Skeletal muscle cell (primary cell): ENCODE measurements at regions not wholly inside any gene's neighbourhood (a gene's known extent, or its start where the extent isn't known, plus 50 kb on each side); places are given as distances from the start of the nearest gene placed in this dataset.

Experiments used
- DNase-seq: peaks from one replicate; pipeline ENCODE4 v3.0.0-alpha.2; 2010; ENCODE audit warnings: low read depth
- H3K4me3 ChIP-seq: 2 replicates; pipeline ENCODE4 v1.5.1; 2011; ENCODE audit warnings: low read depth, mild to moderate bottlenecking, control low read depth, low read length, moderate library complexity

DNA sequence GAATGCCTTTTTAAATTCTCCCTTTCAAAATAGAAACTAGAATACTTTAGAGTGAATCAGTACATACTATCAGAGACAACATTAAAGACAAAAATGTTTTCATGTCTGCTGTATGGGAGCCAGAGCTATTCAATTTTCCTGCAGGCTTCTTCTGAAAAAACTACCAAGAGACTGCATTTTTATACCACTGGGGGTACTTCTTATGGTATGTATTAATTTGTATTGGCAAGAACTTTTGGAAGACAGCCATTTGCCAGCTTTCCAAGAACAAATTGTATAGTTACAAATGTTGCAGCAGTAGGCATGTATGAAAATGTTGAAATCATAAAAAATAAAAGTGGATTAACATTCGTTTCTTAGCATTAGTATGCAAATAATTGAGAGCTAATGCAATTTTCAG is 1010.0 kb upstream of the CADM2 start:
- peak; percentile 17 for DNase-seq
- H3K4me3 ChIP-seq: no peak overlapping the region

DNA sequence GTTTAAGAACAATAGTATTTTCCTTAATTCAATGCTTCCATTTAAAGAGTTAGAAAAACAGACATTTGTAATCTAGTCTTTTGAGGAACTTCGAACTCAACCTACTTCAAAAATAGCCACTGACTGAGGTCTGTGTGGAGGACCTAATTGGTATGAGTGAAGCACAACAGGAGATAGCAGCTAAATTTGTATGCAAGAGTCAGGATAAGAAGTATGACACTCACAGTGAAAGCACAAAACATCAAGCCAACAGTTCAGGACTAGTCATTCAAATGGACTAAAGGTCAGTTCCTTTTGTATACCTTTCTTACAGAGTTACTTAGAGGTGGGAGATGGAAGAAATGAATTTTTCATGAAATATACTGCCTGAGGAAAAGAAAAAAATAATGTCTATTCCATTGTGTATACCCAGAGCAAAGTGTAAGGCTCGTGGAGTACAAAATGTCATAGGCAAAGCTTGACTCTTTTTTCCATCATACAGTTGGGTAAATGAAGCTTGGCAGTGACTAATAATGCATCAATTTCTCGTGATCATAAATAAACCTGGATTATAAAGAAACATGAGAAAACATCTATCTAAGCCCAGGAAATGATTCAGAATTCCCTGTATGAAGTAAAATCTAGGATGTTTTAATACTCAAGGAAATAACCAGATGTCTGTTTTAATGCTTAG is 1005.2 kb upstream of the CADM2 start:
- peak; percentile 11 for DNase-seq
- no peak overlapping the region for H3K4me3 ChIP-seq

GRCh38 chr3:83956431-83956830 is 1002.4 kb upstream of the CADM2 start:
- peak; percentile 6 for DNase-seq
- no peak overlapping the region for H3K4me3 ChIP-seq

DNA sequence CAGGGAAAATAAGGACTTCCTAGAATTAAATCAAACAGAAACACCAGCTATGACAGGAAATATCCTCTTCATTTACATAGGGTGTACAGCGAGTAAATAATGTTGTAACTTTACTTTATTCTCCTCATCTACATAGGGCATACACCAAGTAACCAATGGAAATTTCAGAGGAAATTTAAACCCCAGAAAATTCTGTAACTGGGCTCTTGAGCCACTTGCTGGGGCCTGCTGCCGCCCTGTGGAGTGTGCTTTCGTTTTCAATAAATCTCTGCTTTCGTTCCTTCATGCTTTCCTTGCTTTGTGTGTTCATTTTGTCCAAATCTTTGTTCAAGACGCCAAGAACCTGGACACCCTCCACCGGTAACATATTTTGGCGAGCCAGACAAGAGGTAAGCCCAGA is 990.4 kb upstream of the CADM2 start:
- no peak overlapping the region for H3K4me3 ChIP-seq
- no peak for DNase-seq

- no peak for DNase-seq
- H3K4me3 ChIP-seq: no peak overlapping the region
These were observed 987.1 kb upstream of the CADM2 start for GRCh38 chr3:83971666-83972065.

DNA sequence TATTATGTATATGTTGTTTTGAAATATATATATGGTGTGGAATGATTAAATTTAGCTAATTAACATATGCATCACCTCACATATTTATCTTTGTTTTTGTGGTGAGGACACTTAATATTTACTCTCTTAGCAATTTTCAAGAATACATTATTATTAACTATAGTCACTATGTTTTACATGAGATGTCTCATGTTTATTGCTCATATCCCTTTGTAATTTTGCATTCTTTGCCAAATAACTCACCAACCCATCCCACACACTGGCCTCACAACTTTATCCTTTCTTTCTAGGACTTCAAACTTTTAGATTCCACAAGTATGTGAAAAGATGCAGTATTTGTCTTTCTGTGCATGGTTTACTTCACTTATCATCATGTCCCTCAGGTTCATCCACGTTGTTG is 950.2 kb upstream of the CADM2 start:
- DNase-seq: no peak
- no peak overlapping the region for H3K4me3 ChIP-seq

GRCh38 chr3:84023842-84024241 is 934.9 kb upstream of the CADM2 start:
- no peak overlapping the region for H3K4me3 ChIP-seq
- no peak for DNase-seq

DNA sequence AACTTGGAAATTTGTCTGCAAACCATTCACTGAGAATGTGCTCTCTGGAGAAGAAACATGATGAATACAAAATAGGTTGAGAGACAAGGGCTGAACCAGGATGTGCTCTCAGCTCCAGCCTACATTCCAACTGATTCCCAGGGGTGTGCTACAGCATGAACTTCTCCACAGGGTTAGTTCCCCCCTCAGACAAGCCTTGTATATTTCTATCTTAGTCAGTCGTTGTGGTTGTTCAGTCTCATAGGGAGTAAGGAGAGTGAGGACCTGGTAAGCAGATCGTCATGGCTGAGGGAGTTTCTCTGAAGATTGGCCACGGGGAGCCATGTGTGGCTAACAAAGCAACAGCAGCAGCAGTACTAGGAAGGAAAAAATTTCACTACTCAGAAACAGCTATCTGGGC is 919.7 kb upstream of the CADM2 start:
- peak; percentile 83 for DNase-seq
- H3K4me3 ChIP-seq: no peak overlapping the region

DNA sequence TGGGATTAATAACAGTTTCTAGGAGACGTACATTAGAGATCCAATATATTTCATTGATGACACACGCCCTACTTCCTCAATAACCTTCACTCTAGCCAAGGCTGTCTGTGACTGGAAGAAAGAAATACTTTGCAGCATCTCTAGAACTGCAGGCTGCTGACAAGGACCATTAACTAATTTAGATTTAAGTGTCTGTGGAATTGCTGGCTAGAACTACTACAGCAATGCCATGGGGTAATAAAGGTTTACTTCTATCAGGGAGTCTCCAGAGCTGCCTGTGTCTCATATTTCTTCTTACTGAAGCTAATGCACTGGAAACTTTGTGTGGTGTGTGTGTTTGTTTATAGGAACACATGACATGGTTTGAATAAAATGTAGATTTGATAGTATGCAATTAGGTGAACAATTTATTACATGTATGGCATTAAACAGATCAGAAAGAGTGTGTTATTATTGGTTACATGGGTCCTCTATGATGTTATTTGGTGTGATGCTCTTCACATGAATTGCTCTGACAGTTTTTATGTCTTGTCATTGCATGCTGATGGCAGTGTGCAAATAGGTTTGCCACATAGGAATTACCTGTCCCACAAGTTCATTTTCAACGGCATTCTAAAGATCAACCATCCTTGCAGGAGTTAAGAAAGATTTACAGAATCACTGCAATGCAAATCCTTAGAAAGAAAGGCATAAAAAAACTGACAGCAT is 916.2 kb upstream of the CADM2 start:
- no peak for DNase-seq
- H3K4me3 ChIP-seq: no peak overlapping the region

DNA sequence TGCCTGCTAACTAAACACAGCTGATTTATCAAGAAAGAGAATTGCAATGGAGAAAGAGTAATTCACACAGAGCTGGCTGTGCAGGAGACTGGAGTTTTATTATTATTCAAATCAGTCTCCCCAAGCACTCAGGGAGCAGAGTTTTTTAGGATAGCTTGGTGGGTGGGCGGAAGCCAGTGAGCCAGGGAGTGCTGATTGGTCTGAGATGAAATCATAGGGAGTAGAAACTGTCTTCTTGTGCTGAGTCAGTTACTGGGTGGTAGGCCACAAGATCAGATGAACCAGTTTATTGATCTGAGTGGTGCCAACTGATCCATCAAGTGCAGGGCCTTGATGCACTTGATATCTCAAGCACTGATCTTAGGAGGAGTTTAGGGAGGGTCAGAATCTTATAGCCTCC is 891.9 kb upstream of the CADM2 start:
- H3K4me3 ChIP-seq: no peak overlapping the region
- no peak for DNase-seq

DNA sequence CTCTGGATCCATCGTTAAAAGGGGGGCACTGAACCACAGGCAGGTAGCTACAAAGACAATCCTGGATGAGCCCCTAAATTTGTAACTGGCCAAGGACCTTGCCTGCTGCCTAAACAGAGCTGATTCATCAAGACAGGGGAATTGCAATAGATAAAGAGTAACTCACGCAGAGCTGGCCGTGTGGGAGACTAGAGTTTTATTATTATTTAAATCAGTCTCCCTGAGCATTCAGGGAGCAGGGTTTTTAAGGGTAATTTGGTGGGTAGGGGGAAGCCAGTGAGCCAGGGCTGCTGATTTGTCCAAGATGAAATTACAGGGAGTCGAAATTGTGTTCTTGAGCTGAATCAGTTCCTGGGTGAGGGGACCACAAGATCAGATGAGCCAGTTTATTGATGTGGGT is 885.1 kb upstream of the CADM2 start:
- H3K4me3 ChIP-seq: no peak overlapping the region
- no peak for DNase-seq

GRCh38 chr3:84074767-84075166 is 884.0 kb upstream of the CADM2 start:
- no peak for DNase-seq
- H3K4me3 ChIP-seq: no peak overlapping the region

GRCh38 chr3:84077479-84077878 is 881.3 kb upstream of the CADM2 start:
- no peak for DNase-seq
- H3K4me3 ChIP-seq: no peak overlapping the region

- no peak for DNase-seq
- no peak overlapping the region for H3K4me3 ChIP-seq
These were observed 876.1 kb upstream of the CADM2 start for GRCh38 chr3:84082726-84083125.

DNA sequence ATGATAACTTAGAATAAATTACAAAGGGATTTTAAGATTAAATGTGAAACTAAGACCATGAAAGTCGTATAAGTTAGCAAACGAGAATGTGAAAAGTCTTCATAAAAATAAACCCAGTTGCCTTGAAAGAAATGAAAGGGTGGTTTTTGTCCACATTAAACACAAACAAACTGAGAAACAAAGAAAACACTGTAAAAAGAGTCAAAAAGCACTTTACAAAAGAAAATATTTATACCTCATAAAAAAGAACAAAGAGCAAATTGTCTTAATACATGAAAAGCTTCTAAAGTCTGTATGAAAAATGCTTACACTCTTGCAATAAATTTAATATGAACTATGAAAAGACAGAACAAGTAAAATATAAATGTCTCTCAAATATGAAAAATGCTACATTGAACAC is 865.9 kb upstream of the CADM2 start:
- no peak for DNase-seq
- H3K4me3 ChIP-seq: no peak overlapping the region

DNA sequence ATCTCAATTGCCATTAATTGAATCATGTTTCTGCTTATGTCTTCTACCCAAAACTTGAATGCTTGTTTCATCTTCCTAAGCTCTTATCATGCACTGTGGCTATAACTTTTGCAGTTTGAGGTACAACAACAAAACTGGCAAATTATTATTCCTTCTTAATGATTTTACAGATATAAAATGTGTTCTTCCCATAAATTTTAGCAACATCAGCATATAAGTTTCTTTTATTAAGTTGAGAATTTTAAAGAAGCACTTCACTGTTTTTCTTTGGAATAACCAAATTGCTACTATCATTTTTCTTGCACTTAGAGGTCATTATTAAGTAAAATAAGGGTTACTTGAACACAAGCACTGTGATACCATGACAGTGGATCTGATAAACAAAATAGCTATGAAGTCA is 862.6 kb upstream of the CADM2 start:
- H3K4me3 ChIP-seq: no peak overlapping the region
- DNase-seq: no peak

DNA sequence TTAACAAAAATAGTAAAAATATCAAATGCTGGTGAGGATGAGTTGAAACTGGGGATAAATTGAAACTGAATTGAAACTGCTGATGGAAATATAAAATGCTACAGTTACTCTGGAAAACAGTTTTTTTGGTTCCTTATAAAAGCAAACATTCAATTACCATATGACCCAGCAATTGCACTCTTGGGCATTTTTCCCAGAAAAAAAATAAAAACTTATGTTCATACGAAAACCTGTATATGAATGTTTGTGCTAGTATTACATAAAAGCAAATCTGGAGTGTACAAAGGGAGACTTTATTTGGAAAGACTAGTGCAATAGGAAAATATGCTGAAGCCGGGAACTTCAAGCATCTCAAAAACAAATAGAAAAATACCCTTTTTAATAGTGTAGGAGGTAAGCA is 857.9 kb upstream of the CADM2 start:
- no peak for DNase-seq
- no peak overlapping the region for H3K4me3 ChIP-seq

DNA sequence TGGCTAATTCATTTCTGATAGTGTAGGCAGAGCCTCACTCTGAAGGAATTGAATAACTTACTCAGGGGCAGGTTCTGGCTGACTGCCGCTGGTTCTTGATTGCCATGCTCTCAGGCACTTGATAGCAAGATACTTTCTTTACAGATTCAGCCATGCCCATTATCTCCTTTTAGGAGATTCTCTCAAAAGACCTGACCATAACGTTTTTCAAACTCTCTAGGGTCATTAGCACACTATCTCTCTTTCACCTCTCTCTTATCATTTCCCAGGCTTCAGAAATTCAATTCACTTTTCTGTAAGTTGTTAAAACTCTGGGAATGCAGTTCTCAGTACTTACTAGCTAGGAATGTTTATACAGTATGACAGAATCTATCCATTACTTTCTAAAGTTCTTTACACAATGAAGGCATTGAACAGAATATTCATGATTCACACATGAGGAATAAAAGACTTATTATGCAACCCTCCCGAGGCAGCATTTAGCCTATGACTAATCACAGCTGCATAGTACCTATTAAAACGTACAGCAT is 850.3 kb upstream of the CADM2 start:
- DNase-seq: peak; percentile 38
- no peak overlapping the region for H3K4me3 ChIP-seq

GRCh38 chr3:84109911-84110310 is 848.9 kb upstream of the CADM2 start:
- no peak overlapping the region for H3K4me3 ChIP-seq
- no peak for DNase-seq

DNA sequence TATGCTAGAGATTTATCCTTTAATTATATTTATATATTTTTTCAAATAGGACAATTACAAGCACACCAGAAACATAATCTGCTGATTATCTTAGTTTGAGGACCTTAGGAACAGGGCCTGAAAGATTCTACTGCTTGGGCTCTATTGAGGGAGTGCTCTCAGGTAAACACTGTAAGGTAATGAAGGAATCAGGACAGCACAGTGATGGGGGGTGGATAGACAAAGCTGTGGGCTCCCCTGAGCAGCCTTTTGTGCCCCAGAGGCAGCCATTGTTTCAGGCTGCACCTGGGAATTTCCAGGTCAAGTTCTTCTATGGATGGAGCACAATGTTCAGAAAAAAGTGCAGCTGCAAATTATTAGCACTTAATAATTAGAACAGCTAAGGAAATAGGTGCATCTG is 848.0 kb upstream of the CADM2 start:
- no peak for DNase-seq

GRCh38 chr3:84125201-84125721 is 833.5 kb upstream of the CADM2 start:
- DNase-seq: no peak
- H3K4me3 ChIP-seq: no peak overlapping the region

More for the DNA sequence above, 848.0 kb upstream of the CADM2 start:
- H3K4me3 ChIP-seq: no peak overlapping the region
